ENCODE measurements at regions not wholly inside any gene's neighbourhood (a gene's known extent, or its start where the extent isn't known, plus 50 kb on each side); places are given as distances from the start of the nearest gene placed in this dataset.
A peak's percentile ranks its signal among the peaks of the same experiment; 100 is the strongest.
"Not testable (repeated sequence)": the region's sequence is repeated elsewhere in the genome, so short reads cannot be mapped to it uniquely, and the experiment has no call there.

- DNase-seq = no peak
These were observed 187.8 kb downstream of the SHQ1 start for GRCh38 chr3:72660270-72661114.

- DNase-seq = no peak
These were observed 188.6 kb downstream of the SHQ1 start for GRCh38 chr3:72659596-72659995.

- DNase-seq = no peak
These were observed 189.1 kb downstream of the SHQ1 start for GRCh38 chr3:72659188-72659587.

- DNase-seq = no peak
These were observed 189.7 kb downstream of the SHQ1 start for GRCh38 chr3:72658466-72659100.

- DNase-seq = peak; percentile 60
These were observed 190.6 kb downstream of the SHQ1 start for GRCh38 chr3:72657666-72658065.

GRCh38 chr3:72655723-72656122 lies 192.5 kb downstream of the SHQ1 start:
- DNase-seq = peak; percentile 25

- no peak for DNase-seq
These were observed 193.1 kb downstream of the SHQ1 start for GRCh38 chr3:72655131-72655551.

- no peak for DNase-seq
These were observed 195.8 kb downstream of the SHQ1 start for GRCh38 chr3:72652395-72652794.

GRCh38 chr3:72651498-72651897 lies 196.7 kb downstream of the SHQ1 start:
- no peak for DNase-seq

GRCh38 chr3:72646263-72646662 lies 202.0 kb downstream of the SHQ1 start:
- no peak for DNase-seq

GRCh38 chr3:72643635-72644034 lies 204.6 kb downstream of the SHQ1 start:
- DNase-seq = not testable (repeated sequence)

- DNase-seq = no peak
These were observed 206.6 kb downstream of the SHQ1 start for GRCh38 chr3:72641684-72642083.

GRCh38 chr3:72641072-72641471 lies 207.2 kb downstream of the SHQ1 start:
- no peak for DNase-seq

GRCh38 chr3:72636969-72637597 lies 211.2 kb downstream of the SHQ1 start:
- no peak for DNase-seq

- DNase-seq = no peak
These were observed 212.7 kb downstream of the SHQ1 start for GRCh38 chr3:72635551-72635950.

- DNase-seq = no peak
These were observed 214.1 kb downstream of the SHQ1 start for GRCh38 chr3:72634128-72634527.

- peak; percentile 55 for DNase-seq
These were observed 214.7 kb downstream of the SHQ1 start for GRCh38 chr3:72633534-72633933.

- no peak for DNase-seq
These were observed 215.1 kb downstream of the SHQ1 start for GRCh38 chr3:72633121-72633520.

- DNase-seq = no peak
These were observed 216.1 kb downstream of the SHQ1 start for GRCh38 chr3:72632129-72632528.

- no peak for DNase-seq
These were observed 217.3 kb downstream of the SHQ1 start for GRCh38 chr3:72630969-72631344.

- DNase-seq = no peak
These were observed 217.8 kb downstream of the SHQ1 start for GRCh38 chr3:72630327-72630968.

GRCh38 chr3:72629191-72629631 lies 219.0 kb downstream of the SHQ1 start:
- DNase-seq = no peak

GRCh38 chr3:72628065-72628464 lies 220.2 kb downstream of the SHQ1 start:
- DNase-seq = no peak
